ENCODE measurements at regions not wholly inside any gene's neighbourhood (a gene's known extent, or its start where the extent isn't known, plus 50 kb on each side); places are given as distances from the start of the nearest gene placed in this dataset.

GRCh38 chr1:65554829-65555228, 134.4 kb downstream of the LEPR start:
- no peak for ATAC-seq

DNA sequence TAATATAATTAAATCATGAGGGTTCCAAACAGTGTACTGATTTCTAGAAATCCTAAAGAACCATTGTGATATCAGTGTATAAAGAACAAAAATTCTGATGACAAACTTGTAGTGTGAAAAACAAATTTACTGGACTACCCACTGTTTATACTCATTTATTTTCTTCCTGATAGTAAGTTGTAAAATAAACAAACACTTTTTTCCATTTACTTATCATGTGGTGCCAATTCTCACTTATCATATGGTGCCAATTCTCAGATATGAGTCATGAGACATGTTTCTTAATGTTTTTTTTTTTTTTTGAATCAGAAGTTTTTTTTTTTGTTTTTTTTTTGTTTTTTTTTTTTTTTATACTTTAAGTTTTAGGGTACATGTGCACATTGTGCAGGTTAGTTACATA, 137.7 kb downstream of the LEPR start:
- Histone ChIP-seq H3K27ac (no peak overlapping the region), H3K27me3 (ENCODE audit: low read depth) (no peaks in the 10 kb centered on the region), H3K36me3 (no peaks in the 10 kb centered on the region), H3K9me3 (peaks cover 4% of the 10 kb centered on the region), H3K4me1 (no peaks in the 10 kb centered on the region), H3K4me3 (no peak overlapping the region)
- intact Hi-C loops (cut with DNase I): no loop called here
- DNase-seq (no peak), ATAC-seq (no peak)
- no peak for TF ChIP-seq CTCF (IDR thresholded peaks at IDR 0.05)

More at GRCh38 chr1:65554829-65555228, 134.4 kb downstream of the LEPR start:
- Histone ChIP-seq H3K27me3 (ENCODE audit: low read depth) (no peaks in the 10 kb centered on the region), H3K4me1 (no peaks in the 10 kb centered on the region), H3K36me3 (no peaks in the 10 kb centered on the region), H3K4me3 (no peak overlapping the region), H3K27ac (no peak overlapping the region), H3K9me3 (peaks cover 7% of the 10 kb centered on the region)
- intact Hi-C loops (cut with DNase I): no loop called here
- no peak for DNase-seq
- TF ChIP-seq CTCF (IDR thresholded peaks at IDR 0.05): no peak

DNA sequence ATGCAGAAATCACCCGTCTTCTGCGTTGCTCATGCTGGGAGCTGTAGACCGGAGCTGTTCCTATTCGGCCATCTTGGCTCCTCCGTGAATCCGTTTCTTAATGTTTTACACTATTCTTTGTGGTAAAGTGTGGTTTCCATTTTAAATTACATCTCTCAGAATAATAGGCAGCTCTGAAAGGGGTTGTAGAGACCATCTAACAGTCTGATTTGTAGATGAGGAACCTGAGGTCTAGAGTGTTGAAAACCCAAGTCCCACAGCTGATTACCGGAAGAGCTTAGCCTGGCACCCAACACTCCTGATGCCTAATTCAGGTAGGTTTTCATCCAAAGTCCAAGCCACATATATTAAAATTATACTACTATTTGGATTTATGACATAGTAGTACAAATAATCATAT, 144.0 kb downstream of the LEPR start:
- no peaks in the 10 kb centered on the region for H3K27me3 ChIP-seq (ENCODE audit: low read depth)
- no peak for ATAC-seq
- H3K36me3 ChIP-seq: no peaks in the 10 kb centered on the region
- DNase-seq: no peak
- no peak for TF ChIP-seq CTCF (IDR thresholded peaks at IDR 0.05)
- intact Hi-C loops (cut with DNase I): no loop called here
- no peaks in the 10 kb centered on the region for H3K9me3 ChIP-seq
- H3K27ac ChIP-seq: no peak overlapping the region
- no peaks in the 10 kb centered on the region for H3K4me1 ChIP-seq
- no peak overlapping the region for H3K4me3 ChIP-seq

DNA sequence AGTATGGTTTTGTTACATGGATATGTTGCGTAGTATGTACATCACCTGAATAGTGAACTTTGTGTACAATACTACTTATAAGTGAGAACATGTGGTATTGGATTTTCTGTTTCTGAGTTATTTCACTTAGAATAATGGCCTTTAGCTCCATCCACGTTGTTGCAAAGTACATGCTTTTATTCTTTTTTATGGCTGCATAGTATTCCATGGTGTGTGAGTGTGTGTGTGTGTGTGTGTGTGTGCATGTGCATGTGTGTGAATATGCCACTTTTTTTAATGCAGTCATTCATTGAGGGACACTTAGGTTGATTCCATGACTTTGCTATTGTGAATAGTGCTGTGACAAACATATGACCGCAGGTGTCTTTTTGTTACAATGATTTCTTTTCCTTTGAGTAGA, 147.8 kb downstream of the LEPR start:
- ATAC-seq (no peak), DNase-seq (no peak)
- intact Hi-C loops (cut with DNase I): no loop called here
- no peaks in the 10 kb centered on the region for H3K4me1 ChIP-seq
- no peak overlapping the region for H3K27ac ChIP-seq
- no peaks in the 10 kb centered on the region for H3K9me3 ChIP-seq
- no peaks in the 10 kb centered on the region for H3K27me3 ChIP-seq (ENCODE audit: low read depth)
- TF ChIP-seq CTCF (IDR thresholded peaks at IDR 0.05): no peak
- no peaks in the 10 kb centered on the region for H3K36me3 ChIP-seq
- no peak overlapping the region for H3K4me3 ChIP-seq

GRCh38 chr1:65572701-65573421, 152.4 kb downstream of the LEPR start:
- H3K9me3 ChIP-seq: no peaks in the 10 kb centered on the region
- H3K4me1 ChIP-seq: no peaks in the 10 kb centered on the region
- DNase-seq (no peak), ATAC-seq (no peak)
- no peaks in the 10 kb centered on the region for H3K27me3 ChIP-seq (ENCODE audit: low read depth)
- TF ChIP-seq CTCF (IDR thresholded peaks at IDR 0.05): no peak
- H3K4me3 ChIP-seq: no peak overlapping the region
- H3K27ac ChIP-seq: no peak overlapping the region
- intact Hi-C loops (cut with DNase I): no loop called here
- no peaks in the 10 kb centered on the region for H3K36me3 ChIP-seq
